CD4-positive, CD25-positive, alpha-beta regulatory T cell (primary cell): ENCODE measurements at regions not wholly inside any gene's neighbourhood (a gene's known extent, or its start where the extent isn't known, plus 50 kb on each side); places are given as distances from the start of the nearest gene placed in this dataset.
"Not testable (repeated sequence)": the region's sequence is repeated elsewhere in the genome, so short reads cannot be mapped to it uniquely, and the experiment has no call there.

Experiments
- ATAC-seq, 2 donors: fragments of 150-1000 bp; cut with Tn5 transposase; one replicate each; pipeline ENCODE4 v1.10.0; 2021; ENCODE audit warnings: low read depth in 2 of 2, moderate number of reproducible peaks in 2 of 2, moderate library complexity in 1 of 2
- DNase-seq, 3 donors: peaks; one replicate each; pipeline versions ENCODE4 v3.0.0 to v3.0.0-alpha.2; 2012 to 2022; ENCODE audit warnings: mixed read lengths in 1 of 3
- H3K27ac ChIP-seq: one replicate; pipeline ENCODE4 v1.7.0; 2013; ENCODE audit warnings: mild to moderate bottlenecking, low read length; ENCODE audit not compliant: insufficient read depth, poor library complexity, severe bottlenecking
- H3K27me3 ChIP-seq: one replicate; pipeline ENCODE4 v1.7.0; 2013; ENCODE audit warnings: low read length; ENCODE audit not compliant: control insufficient read depth, insufficient read depth
- H3K36me3 ChIP-seq: one replicate; pipeline ENCODE4 v1.7.0; 2013; ENCODE audit warnings: mild to moderate bottlenecking, low read length, moderate library complexity; ENCODE audit not compliant: control insufficient read depth, insufficient read depth
- H3K4me1 ChIP-seq: 2 replicates; pipeline ENCODE4 v1.7.0; 2013; ENCODE audit warnings: mild to moderate bottlenecking, low read length; ENCODE audit not compliant: insufficient read depth, control insufficient read depth, poor library complexity, severe bottlenecking
- H3K4me3 ChIP-seq: one replicate; pipeline ENCODE4 v1.7.0; 2013; ENCODE audit warnings: low read depth, mild to moderate bottlenecking, low read length, moderate library complexity
- H3K9me3 ChIP-seq, 2 experiments: 1 replicate in 1 of 2; 2 replicates in 1 of 2; pipeline ENCODE4 v1.7.0; 2013; ENCODE audit warnings: low read length in 2 of 2, mild to moderate bottlenecking in 1 of 2, moderate library complexity in 1 of 2; ENCODE audit not compliant: control insufficient read depth in 2 of 2
- H3K27ac Mint-ChIP-seq, 3 donors: one replicate each; pipeline ENCODE4 v1.8.0; 2020 to 2022; ENCODE audit warnings: mild to moderate bottlenecking in 3 of 3, mixed read lengths in 3 of 3, moderate library complexity in 2 of 3
- H3K27me3 Mint-ChIP-seq: one replicate; pipeline ENCODE4 v1.8.0; 2022; ENCODE audit warnings: mild to moderate bottlenecking, mixed read lengths
- H3K36me3 Mint-ChIP-seq: one replicate; pipeline ENCODE4 v1.8.0; 2020; ENCODE audit warnings: mixed read lengths
- H3K4me1 Mint-ChIP-seq, 4 donors: one replicate each; pipeline ENCODE4 v1.8.0; 2020 to 2022; ENCODE audit warnings: mixed read lengths in 4 of 4, mild to moderate bottlenecking in 1 of 4
- H3K4me3 Mint-ChIP-seq, 4 donors: one replicate each; pipeline ENCODE4 v1.8.0; 2020 to 2022; ENCODE audit warnings: mild to moderate bottlenecking in 4 of 4, mixed read lengths in 4 of 4, moderate library complexity in 3 of 4
- H3K9me3 Mint-ChIP-seq, 7 donors: one replicate each; pipeline ENCODE4 v1.8.0; 2020 to 2022; ENCODE audit warnings: mixed read lengths in 7 of 7, mild to moderate bottlenecking in 3 of 7, moderate library complexity in 2 of 7

GRCh38 chr1:5726586-5727184 is 265.5 kb downstream of the NPHP4 start:
- H3K4me1 ChIP-seq, H3K9me3 Mint-ChIP-seq: not testable (repeated sequence)

GRCh38 chr1:5725855-5726585 is 266.2 kb downstream of the NPHP4 start:
- Histone ChIP-seq H3K4me1 (no peaks in the 10 kb centered on the region), H3K9me3 (no peaks in the 10 kb centered on the region), H3K27me3 (no peaks in the 10 kb centered on the region), H3K4me3 (no peak overlapping the region), H3K27ac (no peak overlapping the region), H3K36me3 (no peaks in the 10 kb centered on the region)
- peaks cover 0 to 3% (median 0%) of the 10 kb centered on the region in 7 donors for H3K9me3 Mint-ChIP-seq
- no peak for ATAC-seq
- no peak for DNase-seq
- no peaks in the 10 kb centered on the region for H3K4me1 Mint-ChIP-seq
- no peak overlapping the region for H3K4me3 Mint-ChIP-seq
- H3K27me3 Mint-ChIP-seq, result peaks cover 6% of the 10 kb centered on the region
- no peaks in the 10 kb centered on the region for H3K36me3 Mint-ChIP-seq
- H3K27ac Mint-ChIP-seq, result no peak overlapping the region

More at GRCh38 chr1:5726586-5727184, 265.5 kb downstream of the NPHP4 start:
- not testable (repeated sequence) for H3K9me3 ChIP-seq, H3K27me3 ChIP-seq, ATAC-seq, H3K4me3 Mint-ChIP-seq, H3K36me3 ChIP-seq, H3K36me3 Mint-ChIP-seq, H3K27ac Mint-ChIP-seq, H3K4me3 ChIP-seq, H3K27ac ChIP-seq, H3K4me1 Mint-ChIP-seq, H3K27me3 Mint-ChIP-seq, DNase-seq

GRCh38 chr1:5725406-5725805 is 266.8 kb downstream of the NPHP4 start:
- peaks cover 6% of the 10 kb centered on the region for H3K27me3 Mint-ChIP-seq
- H3K27ac Mint-ChIP-seq, result no peak overlapping the region
- Histone ChIP-seq H3K4me3 (no peak overlapping the region), H3K27me3 (no peaks in the 10 kb centered on the region), H3K4me1 (no peaks in the 10 kb centered on the region), H3K27ac (no peak overlapping the region), H3K36me3 (no peaks in the 10 kb centered on the region), H3K9me3 (no peaks in the 10 kb centered on the region)
- H3K9me3 Mint-ChIP-seq, result peaks cover 0 to 3% (median 0%) of the 10 kb centered on the region in 7 donors
- no peak for ATAC-seq
- no peaks in the 10 kb centered on the region for H3K4me1 Mint-ChIP-seq
- H3K36me3 Mint-ChIP-seq, result no peaks in the 10 kb centered on the region
- DNase-seq, result no peak
- no peak overlapping the region for H3K4me3 Mint-ChIP-seq

GRCh38 chr1:5724847-5725246 is 267.4 kb downstream of the NPHP4 start:
- H3K4me3 Mint-ChIP-seq, result no peak overlapping the region
- no peaks in the 10 kb centered on the region for H3K4me1 Mint-ChIP-seq
- H3K27me3 Mint-ChIP-seq, result peaks cover 2% of the 10 kb centered on the region
- DNase-seq, result no peak
- Histone ChIP-seq H3K27me3 (no peaks in the 10 kb centered on the region), H3K4me1 (no peaks in the 10 kb centered on the region), H3K36me3 (no peaks in the 10 kb centered on the region), H3K9me3 (no peaks in the 10 kb centered on the region), H3K4me3 (no peak overlapping the region), H3K27ac (no peak overlapping the region)
- no peaks in the 10 kb centered on the region for H3K36me3 Mint-ChIP-seq
- H3K27ac Mint-ChIP-seq, result no peak overlapping the region
- ATAC-seq, result no peak
- peaks cover 0 to 2% (median 0%) of the 10 kb centered on the region in 7 donors for H3K9me3 Mint-ChIP-seq

GRCh38 chr1:5722635-5723164 is 269.5 kb downstream of the NPHP4 start:
- no peaks in the 10 kb centered on the region for H3K4me1 Mint-ChIP-seq
- no peak overlapping the region for H3K4me3 Mint-ChIP-seq
- no peaks in the 10 kb centered on the region for H3K36me3 Mint-ChIP-seq
- no peaks in the 10 kb centered on the region for H3K27me3 Mint-ChIP-seq
- Histone ChIP-seq H3K4me3 (no peak overlapping the region), H3K9me3 (no peaks in the 10 kb centered on the region), H3K27me3 (no peaks in the 10 kb centered on the region), H3K27ac (no peak overlapping the region), H3K4me1 (no peaks in the 10 kb centered on the region), H3K36me3 (no peaks in the 10 kb centered on the region)
- peaks cover 0 to 2% (median 0%) of the 10 kb centered on the region in 7 donors for H3K9me3 Mint-ChIP-seq
- no peak for ATAC-seq
- DNase-seq, result no peak
- H3K27ac Mint-ChIP-seq, result no peak overlapping the region

- DNase-seq (no peak), ATAC-seq (no peak)
- Mint-ChIP-seq H3K4me1 (no peaks in the 10 kb centered on the region), H3K4me3 (no peak overlapping the region), H3K9me3 (peaks cover 0 to 2% (median 0%) of the 10 kb centered on the region in 7 donors), H3K36me3 (no peaks in the 10 kb centered on the region), H3K27ac (no peak overlapping the region), H3K27me3 (peaks cover under 1% of the 10 kb centered on the region)
- Histone ChIP-seq H3K4me3 (no peak overlapping the region), H3K27ac (no peak overlapping the region), H3K27me3 (no peaks in the 10 kb centered on the region), H3K4me1 (no peaks in the 10 kb centered on the region), H3K36me3 (no peaks in the 10 kb centered on the region), H3K9me3 (no peaks in the 10 kb centered on the region)
These were observed 270.5 kb downstream of the NPHP4 start for GRCh38 chr1:5721634-5722215.

GRCh38 chr1:5720936-5721335 is 271.3 kb downstream of the NPHP4 start:
- Mint-ChIP-seq H3K9me3 (peaks cover 0 to 2% (median 0%) of the 10 kb centered on the region in 7 donors), H3K27ac (no peak overlapping the region), H3K4me1 (no peaks in the 10 kb centered on the region), H3K27me3 (peaks cover 8% of the 10 kb centered on the region), H3K4me3 (no peak overlapping the region), H3K36me3 (no peaks in the 10 kb centered on the region)
- H3K36me3 ChIP-seq, result no peaks in the 10 kb centered on the region
- DNase-seq, result no peak
- no peaks in the 10 kb centered on the region for H3K27me3 ChIP-seq
- no peak for ATAC-seq
- H3K4me1 ChIP-seq, result no peaks in the 10 kb centered on the region
- H3K4me3 ChIP-seq, result no peak overlapping the region
- no peaks in the 10 kb centered on the region for H3K9me3 ChIP-seq
- H3K27ac ChIP-seq, result no peak overlapping the region
